DMS79 treated with DMSO at 0.1 percent for 48 hours (cell line): ENCODE measurements at regions not wholly inside any gene's neighbourhood (a gene's known extent, or its start where the extent isn't known, plus 50 kb on each side); places are given as distances from the start of the nearest gene placed in this dataset.

Source experiments
- DNase-seq: peaks from one replicate; lab custom pipeline; 2025; lab: John Stamatoyannopoulos, UW

DNA sequence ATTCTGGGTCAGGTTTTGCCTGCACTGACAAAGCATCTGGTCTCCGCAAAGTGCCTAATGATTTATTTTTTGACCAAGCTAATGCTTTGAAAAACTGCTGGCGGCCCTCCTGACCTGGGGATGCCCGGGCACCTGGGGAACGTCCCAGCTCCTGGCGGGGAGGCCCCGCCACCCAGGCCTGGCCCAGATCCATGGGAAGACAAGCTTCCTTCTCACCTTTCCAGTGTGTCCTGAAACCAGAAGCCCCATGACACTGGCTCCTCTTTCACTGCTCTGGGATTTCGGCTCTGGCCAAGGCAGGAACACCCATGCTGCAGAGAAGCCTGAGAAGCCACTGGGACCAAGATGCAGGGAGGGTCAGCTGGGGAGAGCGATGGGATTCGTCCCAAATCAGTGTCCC, 144.1 kb downstream of the SEC61B start:
- DNase-seq: no peak

DNA sequence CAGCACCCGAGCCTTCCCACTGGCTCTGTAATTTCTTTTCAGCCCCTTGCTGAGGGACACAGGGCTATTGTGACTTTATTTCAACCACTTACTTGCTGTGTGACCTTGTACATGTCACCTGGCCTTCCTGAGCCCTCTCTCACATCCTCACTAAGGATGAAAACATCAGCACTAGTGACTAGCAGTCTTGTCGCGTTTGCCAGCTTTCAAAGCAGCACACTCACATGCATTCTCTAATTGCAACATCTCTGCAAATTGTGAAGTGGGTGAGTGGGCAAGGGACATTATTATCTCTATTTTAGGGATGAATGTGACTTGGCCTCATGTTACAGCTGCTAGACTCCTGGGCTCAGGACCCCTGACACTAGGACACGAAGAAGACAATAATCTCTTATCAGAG, 144.5 kb downstream of the SEC61B start:
- no peak for DNase-seq

DNA sequence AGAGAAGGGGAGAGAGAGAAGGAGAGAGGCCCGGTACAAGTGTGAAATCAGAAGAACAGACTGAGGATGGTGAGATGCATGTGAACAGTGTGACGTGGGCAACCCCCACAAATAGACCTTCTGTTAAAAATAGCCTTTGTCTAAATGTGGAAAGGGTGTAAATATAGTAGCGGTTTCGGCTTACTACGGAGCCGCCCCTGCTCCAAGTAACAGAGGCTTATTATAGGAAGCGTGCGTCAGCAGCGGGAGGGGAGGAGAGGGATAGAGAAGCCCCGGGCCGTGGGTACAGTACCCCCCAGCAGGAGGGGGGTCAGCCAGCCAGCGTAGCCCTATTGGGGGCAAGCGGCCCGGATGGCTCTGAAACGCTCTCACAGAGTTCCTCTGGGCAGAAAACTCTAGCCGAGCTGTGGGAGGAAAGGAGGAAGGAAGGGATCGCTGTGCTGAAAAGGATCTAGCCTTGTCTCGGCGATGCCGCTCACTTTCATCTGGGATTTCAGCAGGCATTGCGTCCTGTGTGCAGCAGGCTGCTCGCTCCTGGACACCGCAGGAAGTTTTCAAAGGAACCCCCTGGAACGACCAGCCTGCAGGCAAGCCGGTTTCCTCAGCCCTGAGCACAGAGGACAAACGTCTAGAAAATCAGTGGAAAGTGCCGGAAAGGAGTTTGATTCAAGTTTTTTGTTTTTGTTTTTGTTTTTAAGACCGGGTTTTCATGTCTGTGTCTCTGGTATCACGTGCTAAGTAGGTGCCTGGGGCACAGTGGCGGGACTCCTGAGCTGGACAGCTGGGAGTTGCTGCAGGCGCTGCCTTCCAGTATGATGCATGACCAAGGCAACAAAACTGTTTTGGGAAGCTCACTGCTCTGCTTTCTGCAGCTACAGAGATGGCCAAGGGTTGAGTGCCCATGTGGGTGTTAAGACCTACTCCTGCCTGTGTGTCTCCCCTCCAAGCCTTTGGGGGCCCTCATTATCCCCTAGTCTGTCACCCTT, 146.6 kb downstream of the SEC61B start:
- DNase-seq: no peak

DNA sequence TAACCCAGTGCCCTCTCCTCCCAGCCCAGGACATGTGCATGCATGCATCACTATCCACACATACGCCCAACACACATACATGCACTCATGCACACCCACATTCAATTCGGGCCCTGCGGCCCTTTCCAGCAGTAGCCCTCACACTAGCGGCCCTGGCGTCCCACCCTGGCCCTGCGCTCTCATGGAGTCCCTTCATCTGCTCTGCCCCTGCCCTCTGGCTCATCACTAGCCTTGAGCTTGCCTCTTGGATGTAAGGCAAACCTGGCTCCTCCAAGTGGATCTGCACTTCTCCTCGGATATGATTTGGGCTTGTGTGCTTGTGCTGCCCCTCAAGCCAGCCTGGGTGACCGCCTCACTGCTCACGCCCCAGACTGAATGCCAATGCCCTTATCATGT, 147.2 kb downstream of the SEC61B start:
- DNase-seq: no peak

DNA sequence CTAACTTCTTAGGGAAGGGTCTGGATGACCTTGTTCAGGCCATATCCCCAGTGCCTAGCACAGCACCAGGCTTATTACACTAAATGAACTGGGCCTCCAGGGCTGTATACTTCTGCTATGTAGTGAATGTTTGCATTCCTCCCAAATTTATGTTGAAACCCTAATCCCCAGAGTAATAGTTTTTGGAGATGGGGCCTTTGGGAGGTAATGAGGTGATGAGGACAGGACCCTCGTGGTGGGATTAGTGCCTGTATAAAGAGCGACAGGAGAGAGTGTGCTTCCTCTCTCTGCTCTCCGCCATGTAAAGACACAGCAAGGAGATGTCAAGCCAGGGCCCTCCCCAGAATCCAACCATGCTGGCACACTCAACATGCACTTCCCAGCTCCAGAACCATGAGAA, 148.3 kb downstream of the SEC61B start:
- no peak for DNase-seq

GRCh38 chr9:99371376-99371775, 149.3 kb downstream of the SEC61B start:
- no peak for DNase-seq

DNA sequence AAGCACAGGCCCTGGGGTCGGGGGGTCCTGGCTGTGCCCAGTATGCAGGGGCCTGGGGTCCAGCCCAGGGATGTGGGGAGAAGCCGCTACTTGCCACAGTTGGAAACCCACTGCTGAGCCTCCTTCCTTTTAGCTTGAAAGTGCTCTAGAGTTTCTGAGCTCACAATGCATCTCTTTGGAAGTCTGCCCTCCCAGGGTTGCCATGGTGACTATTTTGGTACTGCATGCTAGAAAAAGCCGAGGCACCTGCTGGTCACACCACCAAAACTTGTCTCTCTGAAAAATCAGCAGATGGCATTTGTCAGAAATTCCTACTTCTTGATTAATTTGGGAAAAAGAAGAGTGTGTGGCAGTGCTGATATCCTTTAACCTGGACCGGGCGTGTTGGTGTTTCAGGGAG, 151.8 kb downstream of the SEC61B start:
- DNase-seq: no peak

DNA sequence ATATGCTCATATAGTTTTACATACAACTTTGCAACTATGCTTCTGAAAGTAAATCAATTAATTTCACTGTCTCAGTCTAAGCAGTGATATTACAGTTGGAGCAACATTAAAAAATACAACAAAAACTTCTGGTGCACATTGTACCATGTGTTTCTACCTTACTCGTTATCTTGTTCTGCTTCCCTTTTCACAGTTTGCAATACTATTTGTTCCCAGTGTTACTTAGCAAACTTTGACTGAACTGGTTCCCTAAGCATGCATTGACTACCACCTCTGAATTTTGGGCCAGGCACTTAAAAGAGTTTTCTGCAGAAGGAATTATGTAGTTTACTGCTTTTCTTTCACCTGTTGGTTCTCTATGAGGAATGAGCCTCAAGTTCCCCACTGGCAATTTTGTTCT, 152.7 kb downstream of the SEC61B start:
- no peak for DNase-seq

DNA sequence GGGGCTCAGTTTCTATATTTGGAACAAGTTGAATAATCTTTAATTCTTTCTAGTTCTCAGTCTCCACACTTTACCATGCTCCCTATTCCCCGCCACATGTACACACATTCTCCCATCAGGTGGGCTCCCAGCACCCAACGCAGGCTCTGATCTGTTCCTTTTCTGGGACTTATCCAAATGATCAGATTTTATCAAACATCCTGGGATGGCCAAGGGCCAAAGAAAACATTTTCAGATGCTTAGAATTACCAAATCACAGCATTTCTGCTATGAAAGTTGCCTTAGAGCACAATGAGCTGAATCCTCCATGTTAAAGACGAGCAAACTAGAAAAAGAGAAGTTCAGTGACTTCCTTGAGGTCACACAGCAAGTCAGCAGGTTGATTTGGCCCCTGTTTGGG, 153.4 kb downstream of the SEC61B start:
- no peak for DNase-seq

DNA sequence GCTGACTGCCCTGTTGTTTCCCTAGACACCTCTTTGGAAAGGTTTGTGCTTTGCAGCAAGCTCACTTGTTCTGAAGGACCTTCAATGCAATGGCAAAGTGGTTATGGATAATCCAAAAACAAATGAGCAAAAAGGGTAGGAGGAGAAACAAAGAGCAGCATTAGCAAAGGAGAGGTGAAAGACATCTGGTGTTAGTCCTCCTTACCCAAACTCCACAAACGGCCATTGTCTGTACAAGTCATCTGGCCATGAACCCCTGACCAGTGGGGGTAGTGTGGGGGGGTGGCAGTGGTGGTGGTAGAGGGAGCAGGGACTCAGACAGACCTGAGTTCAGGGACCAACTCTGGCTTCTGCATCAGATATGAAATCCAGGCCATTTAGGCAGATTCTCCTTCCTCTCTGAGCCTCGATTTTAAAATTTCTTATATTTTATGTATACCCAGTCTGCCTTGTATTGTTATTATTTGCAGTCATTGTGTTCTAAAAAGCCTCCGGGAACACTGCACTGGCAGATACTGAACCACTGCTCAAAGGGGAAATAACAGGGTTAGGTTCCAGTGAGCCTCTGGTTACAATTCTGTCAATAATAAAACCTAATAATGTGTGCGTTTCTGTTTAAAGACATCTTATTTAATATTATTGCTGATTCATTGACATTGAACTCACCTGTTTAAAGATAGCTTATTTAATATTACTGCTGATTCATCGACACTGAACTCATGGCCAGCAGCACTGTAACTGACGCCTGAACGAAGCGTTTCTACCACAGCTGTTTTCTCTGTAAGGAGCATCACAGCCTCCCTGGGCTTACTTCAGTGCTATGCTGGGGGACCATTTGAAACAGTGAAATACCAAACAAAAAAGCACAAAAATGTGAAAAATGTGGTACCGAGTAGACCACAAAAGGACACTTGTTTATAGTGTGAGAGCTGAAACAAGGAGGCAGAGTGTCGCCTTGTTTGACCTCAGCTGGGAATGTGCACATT, 156.0 kb downstream of the SEC61B start:
- DNase-seq: no peak

- no peak for DNase-seq
Measured at GRCh38 chr9:99383536-99383935, 161.5 kb downstream of the SEC61B start.

GRCh38 chr9:99385215-99385614, 163.1 kb downstream of the SEC61B start:
- DNase-seq: no peak

- no peak for DNase-seq
Measured at GRCh38 chr9:99385814-99386279, 163.8 kb downstream of the SEC61B start.

- no peak for DNase-seq
Measured at GRCh38 chr9:99387431-99387830, 165.3 kb downstream of the SEC61B start.

- DNase-seq: no peak
Measured at GRCh38 chr9:99389087-99390033, 167.3 kb downstream of the SEC61B start.

- no peak for DNase-seq
Measured at GRCh38 chr9:99391937-99392594, 170.0 kb downstream of the SEC61B start.

- no peak for DNase-seq
Measured at GRCh38 chr9:99392986-99393385, 170.9 kb downstream of the SEC61B start.

DNA sequence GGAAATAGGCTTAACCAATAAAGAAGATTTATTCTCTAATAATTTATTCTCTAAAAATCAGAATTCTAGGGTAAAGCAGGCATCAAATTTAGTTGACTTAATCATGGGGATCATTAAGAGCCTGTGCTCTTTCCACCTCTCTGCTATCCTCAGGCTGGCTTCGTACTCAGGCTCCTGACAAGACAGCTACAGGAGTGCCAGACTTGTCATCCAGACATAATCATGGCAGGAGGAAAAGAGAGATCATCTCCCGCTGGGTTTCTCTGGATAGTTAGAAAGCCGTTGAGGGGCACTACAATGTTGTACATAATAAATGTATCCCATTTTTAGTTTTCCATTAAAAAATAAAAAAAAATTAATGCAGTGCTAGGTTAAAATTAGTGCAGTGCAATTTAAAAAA, 171.9 kb downstream of the SEC61B start:
- DNase-seq: no peak

GRCh38 chr9:99398241-99398640, 176.2 kb downstream of the SEC61B start:
- DNase-seq: no peak

GRCh38 chr9:99399474-99399873, 177.4 kb downstream of the SEC61B start:
- no peak for DNase-seq

GRCh38 chr9:99400184-99400731, 178.2 kb downstream of the SEC61B start:
- no peak for DNase-seq
